Retinal pigment epithelial cell (primary cell): ENCODE measurements at regions not wholly inside any gene's neighbourhood (a gene's known extent, or its start where the extent isn't known, plus 50 kb on each side); places are given as distances from the start of the nearest gene placed in this dataset.
"Not testable (repeated sequence)": the region's sequence is repeated elsewhere in the genome, so short reads cannot be mapped to it uniquely, and the experiment has no call there.

ENCODE experiments used
- DNase-seq: peaks from one replicate; pipeline ENCODE4 v3.0.0-alpha.2; 2010; ENCODE audit warnings: low read depth
- H3K4me3 ChIP-seq: 2 replicates; pipeline ENCODE4 v1.5.1; 2011; ENCODE audit warnings: mild to moderate bottlenecking, low read length, control low read depth, moderate library complexity
- CTCF ChIP-seq: conservative IDR thresholded peaks from 2 replicates; pipeline ENCODE4 v1.5.1; 2011; ENCODE audit warnings: low read depth, low read length, control low read depth, inconsistent platforms

- no peak overlapping the region for H3K4me3 ChIP-seq
- no peak for DNase-seq
- TF ChIP-seq CTCF: no peak
Measured at GRCh38 chr12:119931402-119931801, 54.3 kb upstream of the CIT start.

GRCh38 chr12:119932921-119933320 lies 55.8 kb upstream of the CIT start:
- no peak for TF ChIP-seq CTCF
- no peak overlapping the region for H3K4me3 ChIP-seq
- DNase-seq: no peak

GRCh38 chr12:119934780-119935179 lies 54.3 kb upstream of the BICDL1 start:
- DNase-seq, H3K4me3 ChIP-seq: not testable (repeated sequence)

- DNase-seq: no peak
- no peak overlapping the region for H3K4me3 ChIP-seq
- TF ChIP-seq CTCF: no peak
Measured at GRCh38 chr12:119936705-119937311, 52.2 kb upstream of the BICDL1 start.

GRCh38 chr12:119938049-119938667 lies 50.9 kb upstream of the BICDL1 start:
- no peak overlapping the region for H3K4me3 ChIP-seq
- DNase-seq: no peak
- peak; percentile 91 for TF ChIP-seq CTCF
